ENCODE measurements at regions not wholly inside any gene's neighbourhood (a gene's known extent, or its start where the extent isn't known, plus 50 kb on each side); places are given as distances from the start of the nearest gene placed in this dataset.

GRCh38 chr4:141919649-141920048 is 283.3 kb downstream of the IL15 start:
- Histone ChIP-seq H3K27ac (no peak overlapping the region), H3K4me3 (no peak overlapping the region), H3F3A (ENCODE audit: low read depth) (no peaks in the 10 kb centered on the region), H3K4me1 (no peaks in the 10 kb centered on the region), H3K9ac (no peak overlapping the region), H3K4me2 (no peak overlapping the region), H3K36me3 (no peaks in the 10 kb centered on the region), H3K27me3 (no peaks in the 10 kb centered on the region), H3K79me2 (ENCODE audit: low read depth) (no peaks in the 10 kb centered on the region), H4K20me1 (ENCODE audit: low read depth) (no peaks in the 10 kb centered on the region), H2AFZ (replicated peaks) (no peak overlapping the region), H3K9me3 (ENCODE audit: low read depth) (no peaks in the 10 kb centered on the region)
- Mint-ChIP-seq H3K4me1 (no peaks in the 10 kb centered on the region), H3K9me3 (no peaks in the 10 kb centered on the region), H3K27me3 (ENCODE audit: insufficient read depth, low read depth) (no peaks in the 10 kb centered on the region), H3K4me3 (no peak overlapping the region), H3K36me3 (no peaks in the 10 kb centered on the region), H3K27ac (no peak overlapping the region)
- TF ChIP-seq EZH2 (IDR thresholded peaks at IDR 0.05) (no peak), CTCF (IDR thresholded peaks at IDR 0.05) (no peak), EZH2phosphoT487 (IDR thresholded peaks at IDR 0.05) (no peak)
- DNase-seq (ENCODE audit: low spot score): no peak

GRCh38 chr4:141921293-141921692 is 284.9 kb downstream of the IL15 start:
- H3K27ac ChIP-seq: no peak overlapping the region
- no peaks in the 10 kb centered on the region for H3K36me3 ChIP-seq
- Mint-ChIP-seq H3K36me3 (no peaks in the 10 kb centered on the region), H3K4me1 (no peaks in the 10 kb centered on the region), H3K9me3 (no peaks in the 10 kb centered on the region), H3K4me3 (no peak overlapping the region), H3K27ac (no peak overlapping the region), H3K27me3 (ENCODE audit: insufficient read depth, low read depth) (no peaks in the 10 kb centered on the region)
- no peaks in the 10 kb centered on the region for H3K79me2 ChIP-seq (ENCODE audit: low read depth)
- H3K9me3 ChIP-seq (ENCODE audit: low read depth): no peaks in the 10 kb centered on the region
- no peaks in the 10 kb centered on the region for H4K20me1 ChIP-seq (ENCODE audit: low read depth)
- no peaks in the 10 kb centered on the region for H3F3A ChIP-seq (ENCODE audit: low read depth)
- no peak overlapping the region for H2AFZ ChIP-seq (replicated peaks)
- H3K4me3 ChIP-seq: no peak overlapping the region
- H3K9ac ChIP-seq: no peak overlapping the region
- no peaks in the 10 kb centered on the region for H3K4me1 ChIP-seq
- TF ChIP-seq EZH2phosphoT487 (IDR thresholded peaks at IDR 0.05) (no peak), EZH2 (IDR thresholded peaks at IDR 0.05) (no peak), CTCF (IDR thresholded peaks at IDR 0.05) (no peak)
- no peak overlapping the region for H3K4me2 ChIP-seq
- no peak for DNase-seq (ENCODE audit: low spot score)
- no peaks in the 10 kb centered on the region for H3K27me3 ChIP-seq

- no peaks in the 10 kb centered on the region for H3K9me3 ChIP-seq (ENCODE audit: low read depth)
- H3K4me3 ChIP-seq: no peak overlapping the region
- H3F3A ChIP-seq (ENCODE audit: low read depth): no peaks in the 10 kb centered on the region
- no peaks in the 10 kb centered on the region for H3K79me2 ChIP-seq (ENCODE audit: low read depth)
- H3K4me1 ChIP-seq: no peaks in the 10 kb centered on the region
- no peak overlapping the region for H3K4me2 ChIP-seq
- DNase-seq (ENCODE audit: low spot score): no peak
- TF ChIP-seq EZH2phosphoT487 (IDR thresholded peaks at IDR 0.05) (no peak), EZH2 (IDR thresholded peaks at IDR 0.05) (no peak), CTCF (IDR thresholded peaks at IDR 0.05) (no peak)
- H3K36me3 ChIP-seq: no peaks in the 10 kb centered on the region
- H3K9me3 Mint-ChIP-seq: no peaks in the 10 kb centered on the region
- H4K20me1 ChIP-seq (ENCODE audit: low read depth): no peaks in the 10 kb centered on the region
- no peak overlapping the region for H3K27ac Mint-ChIP-seq
- no peaks in the 10 kb centered on the region for H3K27me3 Mint-ChIP-seq (ENCODE audit: insufficient read depth, low read depth)
- H2AFZ ChIP-seq (replicated peaks): no peak overlapping the region
- H3K4me3 Mint-ChIP-seq: no peak overlapping the region
- H3K36me3 Mint-ChIP-seq: no peaks in the 10 kb centered on the region
- no peaks in the 10 kb centered on the region for H3K27me3 ChIP-seq
- H3K4me1 Mint-ChIP-seq: no peaks in the 10 kb centered on the region
- H3K27ac ChIP-seq: no peak overlapping the region
- H3K9ac ChIP-seq: no peak overlapping the region
Observed at GRCh38 chr4:141922236-141922635, 285.9 kb downstream of the IL15 start.

- Mint-ChIP-seq H3K36me3 (no peaks in the 10 kb centered on the region), H3K4me1 (no peaks in the 10 kb centered on the region)
- DNase-seq (ENCODE audit: low spot score): no peak
Observed at GRCh38 chr4:141926406-141926805, 290.0 kb downstream of the IL15 start.

More at GRCh38 chr4:141926406-141926805, 290.0 kb downstream of the IL15 start:
- Histone ChIP-seq H3K36me3 (no peaks in the 10 kb centered on the region), H3K9me3 (ENCODE audit: low read depth) (no peaks in the 10 kb centered on the region), H2AFZ (replicated peaks) (no peak overlapping the region), H4K20me1 (ENCODE audit: low read depth) (no peaks in the 10 kb centered on the region), H3K27me3 (no peaks in the 10 kb centered on the region), H3K27ac (no peak overlapping the region), H3K9ac (no peak overlapping the region), H3K4me3 (no peak overlapping the region), H3K79me2 (ENCODE audit: low read depth) (no peaks in the 10 kb centered on the region), H3F3A (ENCODE audit: low read depth) (no peaks in the 10 kb centered on the region), H3K4me2 (no peak overlapping the region), H3K4me1 (no peaks in the 10 kb centered on the region)
- no peak overlapping the region for H3K27ac Mint-ChIP-seq
- TF ChIP-seq EZH2 (IDR thresholded peaks at IDR 0.05) (no peak), EZH2phosphoT487 (IDR thresholded peaks at IDR 0.05) (no peak), CTCF (IDR thresholded peaks at IDR 0.05) (no peak)
- H3K9me3 Mint-ChIP-seq: no peaks in the 10 kb centered on the region
- H3K4me3 Mint-ChIP-seq: no peak overlapping the region
- peaks cover 2% of the 10 kb centered on the region for H3K27me3 Mint-ChIP-seq (ENCODE audit: insufficient read depth, low read depth)
